ENCODE measurements at regions not wholly inside any gene's neighbourhood (a gene's known extent, or its start where the extent isn't known, plus 50 kb on each side); places are given as distances from the start of the nearest gene placed in this dataset.

DNA sequence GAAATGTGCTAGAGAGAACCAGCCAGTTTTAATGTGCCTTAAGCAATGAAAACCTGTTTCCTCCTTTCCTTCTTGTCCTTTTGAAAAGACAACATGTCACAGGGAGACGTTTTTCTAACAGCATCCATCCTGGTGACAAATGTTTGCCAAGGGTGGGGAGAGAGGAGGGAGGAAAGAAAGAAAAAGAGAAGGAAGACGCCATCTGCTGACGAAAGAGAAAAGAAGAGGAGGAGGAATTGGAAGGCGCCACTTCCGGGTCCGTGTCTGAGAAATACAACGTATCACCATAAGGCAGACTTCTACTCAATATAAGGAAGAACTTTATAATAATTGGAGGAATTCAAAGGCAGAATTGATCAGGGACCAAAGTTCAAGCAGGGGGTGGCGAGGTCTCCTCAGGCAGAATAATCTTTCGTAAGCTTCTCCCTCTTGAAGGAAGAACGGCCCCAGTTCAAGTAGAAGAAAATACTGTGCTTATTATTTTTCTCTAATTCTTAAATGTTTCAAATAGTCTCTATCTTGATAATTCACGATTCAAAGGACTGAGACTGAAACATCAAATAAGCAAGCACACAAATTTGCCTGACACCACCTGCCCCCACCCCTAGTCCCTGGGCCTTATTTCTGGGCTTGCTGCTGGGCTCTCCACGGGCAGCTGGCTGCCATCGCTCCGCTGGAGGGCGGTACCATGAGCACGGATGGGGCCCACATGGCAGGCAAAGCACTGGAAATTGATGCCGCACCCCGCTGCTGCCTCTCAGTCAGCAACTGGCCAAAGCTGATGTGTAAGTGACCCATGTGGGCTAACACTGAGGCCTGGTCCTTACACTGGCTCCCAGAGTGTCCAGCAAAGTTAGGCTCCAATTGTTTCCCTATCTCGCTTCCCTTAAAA lies 273.7 kb upstream of the KLF14 start:
- peaks cover 10 to 53% (median 51%) of the 10 kb centered on the region in 5 donors for H3K4me1 ChIP-seq (ENCODE audit: control insufficient read depth in 5 of 5, insufficient read depth in 5 of 5, low read length in 5 of 5)
- peaks cover 0 to under 1% (median under 1%) of the 10 kb centered on the region in 5 donors for H3K9me3 ChIP-seq (ENCODE audit: control insufficient read depth in 5 of 5, low read length in 5 of 5)
- no peaks in the 10 kb centered on the region for H3K27me3 ChIP-seq (ENCODE audit: control insufficient read depth in 5 of 5, insufficient read depth in 4 of 5, low read length in 5 of 5)
- peaks cover 0 to 4% (median 2%) of the 10 kb centered on the region in 5 donors for H3K36me3 ChIP-seq (ENCODE audit: control insufficient read depth in 5 of 5, insufficient read depth in 5 of 5, low read length in 5 of 5)
- H3K27ac ChIP-seq (ENCODE audit: low read depth, low read length) = peak overlapping the region; percentile 79
- no peak overlapping the region for H3K4me3 ChIP-seq (ENCODE audit: low read depth in 1 of 5, low read length in 5 of 5)
- peak overlapping the region in 4 of 5 donors; percentile 41 to 63 (median 52) for H3K9ac ChIP-seq (ENCODE audit: low read length in 5 of 5)

GRCh38 chr7:131008840-131009711 lies 275.1 kb upstream of the KLF14 start:
- H3K9me3 ChIP-seq (ENCODE audit: control insufficient read depth in 5 of 5, low read length in 5 of 5) = no peaks in the 10 kb centered on the region
- H3K9ac ChIP-seq (ENCODE audit: low read length in 5 of 5) = peak overlapping the region in 1 of 5 donors; percentile 10
- no peaks in the 10 kb centered on the region for H3K27me3 ChIP-seq (ENCODE audit: control insufficient read depth in 5 of 5, insufficient read depth in 4 of 5, low read length in 5 of 5)
- no peak overlapping the region for H3K4me3 ChIP-seq (ENCODE audit: low read depth in 1 of 5, low read length in 5 of 5)
- peak overlapping the region; percentile 79 for H3K27ac ChIP-seq (ENCODE audit: low read depth, low read length)
- peaks cover 14 to 64% (median 59%) of the 10 kb centered on the region in 5 donors for H3K4me1 ChIP-seq (ENCODE audit: control insufficient read depth in 5 of 5, insufficient read depth in 5 of 5, low read length in 5 of 5)
- H3K36me3 ChIP-seq (ENCODE audit: control insufficient read depth in 5 of 5, insufficient read depth in 5 of 5, low read length in 5 of 5) = peaks cover 0 to 4% (median 2%) of the 10 kb centered on the region in 5 donors

DNA sequence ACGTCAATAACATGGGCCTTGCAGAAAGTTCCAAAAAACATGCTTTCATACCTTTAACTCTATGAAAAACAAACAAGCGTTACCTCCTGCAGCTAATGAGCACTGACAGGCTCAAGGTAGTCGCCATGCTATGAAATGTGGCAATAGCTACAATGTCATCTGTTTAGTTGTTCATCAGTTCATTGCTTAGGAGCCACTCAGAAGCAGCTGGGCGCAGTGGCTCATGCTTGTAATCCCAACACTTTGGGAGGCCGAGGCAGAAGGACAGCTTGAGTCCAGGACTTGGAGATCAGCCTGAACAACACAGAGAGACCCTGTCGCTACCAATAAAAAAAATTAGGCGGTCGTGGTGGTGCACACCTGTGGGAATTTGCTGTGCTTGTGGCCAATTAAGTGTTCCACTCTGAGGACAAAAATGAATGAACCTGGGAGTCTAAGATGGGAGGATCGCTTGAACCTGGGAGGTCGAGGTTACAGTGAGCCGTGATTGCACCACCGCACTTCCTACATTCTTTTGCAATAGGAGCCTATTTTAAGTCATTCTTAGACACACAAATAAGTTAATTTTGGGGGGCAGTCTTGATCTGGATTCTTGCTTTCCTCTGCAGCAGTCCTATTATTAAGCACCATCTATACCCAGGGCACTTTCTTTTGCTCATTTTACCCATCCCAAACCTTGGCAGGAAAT lies 276.2 kb upstream of the KLF14 start:
- Histone ChIP-seq H3K4me3 (ENCODE audit: low read depth in 1 of 5, low read length in 5 of 5) (no peak overlapping the region), H3K27me3 (ENCODE audit: control insufficient read depth in 5 of 5, insufficient read depth in 4 of 5, low read length in 5 of 5) (no peaks in the 10 kb centered on the region), H3K27ac (ENCODE audit: low read depth, low read length) (peak overlapping the region; percentile 92), H3K9me3 (ENCODE audit: control insufficient read depth in 5 of 5, low read length in 5 of 5) (no peaks in the 10 kb centered on the region), H3K4me1 (ENCODE audit: control insufficient read depth in 5 of 5, insufficient read depth in 5 of 5, low read length in 5 of 5) (peaks cover 12 to 61% (median 56%) of the 10 kb centered on the region in 5 donors), H3K9ac (ENCODE audit: low read length in 5 of 5) (no peak overlapping the region), H3K36me3 (ENCODE audit: control insufficient read depth in 5 of 5, insufficient read depth in 5 of 5, low read length in 5 of 5) (peaks cover 0 to 3% (median 1%) of the 10 kb centered on the region in 5 donors)

DNA sequence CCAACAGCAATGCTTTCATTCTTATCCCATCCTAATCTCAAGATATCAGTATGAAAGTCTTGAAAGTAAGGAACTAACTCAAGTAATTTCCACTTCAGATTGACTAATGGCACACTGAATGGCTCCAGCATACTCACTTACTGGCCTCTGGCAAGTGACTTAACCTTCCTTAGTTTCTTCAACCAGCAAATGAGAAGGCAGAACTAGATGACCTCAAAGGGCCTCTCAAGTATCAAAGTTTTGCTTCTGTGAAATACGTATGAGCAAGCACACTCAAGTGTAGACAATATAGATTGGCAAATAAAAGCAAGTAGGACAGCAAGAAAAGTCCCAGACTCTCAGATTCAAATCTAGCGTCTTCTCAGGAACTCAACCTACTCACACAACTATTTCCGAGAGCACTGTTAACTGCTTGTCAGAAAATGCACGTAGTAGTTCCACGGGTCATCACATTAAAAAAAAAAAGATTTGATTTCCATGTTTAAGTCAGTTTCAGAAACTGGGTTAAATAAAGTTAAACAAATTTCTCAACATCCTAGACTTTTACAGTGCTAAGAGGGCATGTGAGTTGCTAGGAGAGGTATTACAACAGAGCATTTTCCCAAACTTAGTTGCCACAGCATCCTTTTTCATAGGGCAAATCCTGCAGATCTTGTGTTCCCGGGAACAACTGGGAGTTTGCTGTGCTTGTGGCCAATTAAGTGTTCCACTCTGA lies 276.9 kb upstream of the KLF14 start:
- Histone ChIP-seq H3K27ac (ENCODE audit: low read depth, low read length) (peak overlapping the region; percentile 92), H3K4me3 (ENCODE audit: low read depth in 1 of 5, low read length in 5 of 5) (no peak overlapping the region), H3K36me3 (ENCODE audit: control insufficient read depth in 5 of 5, insufficient read depth in 5 of 5, low read length in 5 of 5) (peaks cover 0 to 1% (median 0%) of the 10 kb centered on the region in 5 donors), H3K27me3 (ENCODE audit: control insufficient read depth in 5 of 5, insufficient read depth in 4 of 5, low read length in 5 of 5) (no peaks in the 10 kb centered on the region), H3K9ac (ENCODE audit: low read length in 5 of 5) (peak overlapping the region in 1 of 5 donors; percentile 61), H3K4me1 (ENCODE audit: control insufficient read depth in 5 of 5, insufficient read depth in 5 of 5, low read length in 5 of 5) (peaks cover 12 to 68% (median 59%) of the 10 kb centered on the region in 5 donors), H3K9me3 (ENCODE audit: control insufficient read depth in 5 of 5, low read length in 5 of 5) (no peaks in the 10 kb centered on the region)

DNA sequence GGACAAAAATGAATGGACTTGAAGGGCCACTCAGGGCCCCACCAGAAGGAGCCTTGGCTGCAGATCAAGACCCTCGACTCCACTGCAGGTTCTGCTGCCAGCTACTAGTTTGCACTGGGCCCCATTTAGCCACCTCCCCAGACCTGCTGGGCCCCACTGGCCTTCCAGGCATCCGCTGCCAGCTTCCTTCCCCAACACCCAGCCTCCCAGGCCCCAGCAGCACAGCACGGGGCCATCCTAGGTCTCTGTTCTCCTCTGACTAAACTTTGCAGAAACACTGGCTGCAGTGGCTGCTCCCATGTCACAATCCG lies 277.4 kb upstream of the KLF14 start:
- Histone ChIP-seq H3K9ac (ENCODE audit: low read length in 5 of 5) (peak overlapping the region in 1 of 5 donors; percentile 61), H3K4me1 (ENCODE audit: control insufficient read depth in 5 of 5, insufficient read depth in 5 of 5, low read length in 5 of 5) (peaks cover 12 to 73% (median 63%) of the 10 kb centered on the region in 5 donors), H3K4me3 (ENCODE audit: low read depth in 1 of 5, low read length in 5 of 5) (no peak overlapping the region), H3K9me3 (ENCODE audit: control insufficient read depth in 5 of 5, low read length in 5 of 5) (no peaks in the 10 kb centered on the region), H3K27ac (ENCODE audit: low read depth, low read length) (peak overlapping the region; percentile 92), H3K27me3 (ENCODE audit: control insufficient read depth in 5 of 5, insufficient read depth in 4 of 5, low read length in 5 of 5) (no peaks in the 10 kb centered on the region), H3K36me3 (ENCODE audit: control insufficient read depth in 5 of 5, insufficient read depth in 5 of 5, low read length in 5 of 5) (peaks cover 0 to 3% (median 0%) of the 10 kb centered on the region in 5 donors)

GRCh38 chr7:131011976-131012375 lies 278.0 kb upstream of the KLF14 start:
- Histone ChIP-seq H3K27ac (ENCODE audit: low read depth, low read length) (peak overlapping the region; percentile 92), H3K36me3 (ENCODE audit: control insufficient read depth in 5 of 5, insufficient read depth in 5 of 5, low read length in 5 of 5) (peaks cover 0 to 3% (median 0%) of the 10 kb centered on the region in 5 donors), H3K4me3 (ENCODE audit: low read depth in 1 of 5, low read length in 5 of 5) (peak overlapping the region in 1 of 5 donors; percentile 28), H3K4me1 (ENCODE audit: control insufficient read depth in 5 of 5, insufficient read depth in 5 of 5, low read length in 5 of 5) (peaks cover 13 to 73% (median 68%) of the 10 kb centered on the region in 5 donors), H3K27me3 (ENCODE audit: control insufficient read depth in 5 of 5, insufficient read depth in 4 of 5, low read length in 5 of 5) (no peaks in the 10 kb centered on the region), H3K9me3 (ENCODE audit: control insufficient read depth in 5 of 5, low read length in 5 of 5) (no peaks in the 10 kb centered on the region), H3K9ac (ENCODE audit: low read length in 5 of 5) (peak overlapping the region in 2 of 5 donors; percentile 59 to 61)

DNA sequence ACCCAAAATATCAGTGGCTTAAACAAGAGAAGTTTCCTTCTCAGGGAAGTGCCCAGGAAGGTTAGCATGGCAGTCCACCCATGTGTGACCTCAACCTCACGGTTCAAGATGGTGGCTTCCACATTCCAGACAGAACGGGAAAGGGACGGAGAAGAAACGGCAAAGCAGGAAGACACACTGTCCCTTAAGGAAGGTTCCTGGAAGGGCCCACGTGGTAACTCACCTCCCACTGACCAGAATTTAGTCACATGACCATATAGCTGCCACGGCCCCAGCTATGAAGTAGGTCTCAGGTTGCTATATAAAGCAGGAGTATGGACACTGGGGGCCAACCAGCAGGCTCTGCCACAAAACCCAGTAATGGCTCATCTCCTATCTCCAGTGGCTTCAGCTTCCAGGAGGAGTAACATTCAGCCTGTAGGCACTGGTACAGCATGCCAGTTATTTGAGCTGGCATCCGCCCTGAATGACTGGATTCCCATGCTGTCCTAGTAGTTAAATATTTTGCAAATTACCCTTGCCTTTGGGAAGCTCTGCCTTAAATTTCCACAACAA lies 278.5 kb upstream of the KLF14 start:
- no peaks in the 10 kb centered on the region for H3K9me3 ChIP-seq (ENCODE audit: control insufficient read depth in 5 of 5, low read length in 5 of 5)
- H3K36me3 ChIP-seq (ENCODE audit: control insufficient read depth in 5 of 5, insufficient read depth in 5 of 5, low read length in 5 of 5) = peaks cover 0 to 3% (median 0%) of the 10 kb centered on the region in 5 donors
- H3K4me3 ChIP-seq (ENCODE audit: low read depth in 1 of 5, low read length in 5 of 5) = peak overlapping the region in 1 of 5 donors; percentile 28
- H3K9ac ChIP-seq (ENCODE audit: low read length in 5 of 5) = peak overlapping the region in 4 of 5 donors; percentile 14 to 59 (median 42)
- peaks cover 13 to 69% (median 67%) of the 10 kb centered on the region in 5 donors for H3K4me1 ChIP-seq (ENCODE audit: control insufficient read depth in 5 of 5, insufficient read depth in 5 of 5, low read length in 5 of 5)
- no peaks in the 10 kb centered on the region for H3K27me3 ChIP-seq (ENCODE audit: control insufficient read depth in 5 of 5, insufficient read depth in 4 of 5, low read length in 5 of 5)
- peak overlapping the region; percentile 92 for H3K27ac ChIP-seq (ENCODE audit: low read depth, low read length)

- Histone ChIP-seq H3K9me3 (ENCODE audit: control insufficient read depth in 5 of 5, low read length in 5 of 5) (no peaks in the 10 kb centered on the region), H3K27ac (ENCODE audit: low read depth, low read length) (peak overlapping the region; percentile 92), H3K4me3 (ENCODE audit: low read depth in 1 of 5, low read length in 5 of 5) (no peak overlapping the region), H3K4me1 (ENCODE audit: control insufficient read depth in 5 of 5, insufficient read depth in 5 of 5, low read length in 5 of 5) (peaks cover 12 to 64% (median 63%) of the 10 kb centered on the region in 5 donors), H3K9ac (ENCODE audit: low read length in 5 of 5) (no peak overlapping the region), H3K36me3 (ENCODE audit: control insufficient read depth in 5 of 5, insufficient read depth in 5 of 5, low read length in 5 of 5) (peaks cover 0 to 3% (median 0%) of the 10 kb centered on the region in 5 donors), H3K27me3 (ENCODE audit: control insufficient read depth in 5 of 5, insufficient read depth in 4 of 5, low read length in 5 of 5) (no peaks in the 10 kb centered on the region)
Observed at GRCh38 chr7:131013716-131014115, 279.7 kb upstream of the KLF14 start.
